ENCODE measurements at regions not wholly inside any gene's neighbourhood (a gene's known extent, or its start where the extent isn't known, plus 50 kb on each side); places are given as distances from the start of the nearest gene placed in this dataset.

GRCh38 chr17:74099442-74100340 lies 103.8 kb upstream of the RPL38 start:
- no peak for TF ChIP-seq CTCF (conservative IDR thresholded peaks at IDR 0.05; ENCODE audit: low read depth, low read length)
- no peak for TF ChIP-seq EZH2 (IDR thresholded peaks at IDR 0.05; ENCODE audit: low read length, unreplicated experiment)
- TF ChIP-seq EZH2phosphoT487 (IDR thresholded peaks at IDR 0.05; ENCODE audit: borderline replicate concordance, low read length) = no peak

Measured in PC-3 (cell line).